Activated CD8-positive, alpha-beta memory T cell treated with anti-CD3 and anti-CD28 coated beads for 48 hours (primary cell): ENCODE measurements at regions not wholly inside any gene's neighbourhood (a gene's known extent, or its start where the extent isn't known, plus 50 kb on each side); places are given as distances from the start of the nearest gene placed in this dataset.

Source experiments
- DNase-seq, 3 experiments: peaks; one replicate each; pipeline ENCODE4 v3.0.0-alpha.2; 2020; ENCODE audit warnings: low read depth in 2 of 3, low spot score in 2 of 3

- DNase-seq: no peak
Measured at GRCh38 chr1:218633238-218633988, 288.3 kb downstream of the TGFB2 start.

DNA sequence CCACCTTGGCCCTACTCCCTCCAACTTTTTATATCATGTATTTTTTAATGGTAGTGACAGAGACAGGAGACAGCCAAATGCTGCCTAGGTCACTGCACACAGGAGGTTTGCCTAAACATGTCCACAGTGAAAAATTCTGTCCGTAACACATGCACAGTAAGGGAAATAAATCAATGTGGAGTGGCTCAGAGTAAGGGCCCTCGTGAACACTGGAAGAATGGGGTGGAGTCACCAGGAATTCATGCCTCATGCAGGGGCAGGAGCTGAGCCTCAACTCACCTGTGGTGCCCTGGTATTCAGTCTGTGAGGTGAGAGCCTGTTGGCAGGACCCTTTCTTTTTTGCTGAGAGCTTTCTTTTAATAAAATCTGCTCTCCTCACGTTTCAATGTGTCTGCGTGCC is 289.1 kb downstream of the TGFB2 start:
- no peak for DNase-seq

DNA sequence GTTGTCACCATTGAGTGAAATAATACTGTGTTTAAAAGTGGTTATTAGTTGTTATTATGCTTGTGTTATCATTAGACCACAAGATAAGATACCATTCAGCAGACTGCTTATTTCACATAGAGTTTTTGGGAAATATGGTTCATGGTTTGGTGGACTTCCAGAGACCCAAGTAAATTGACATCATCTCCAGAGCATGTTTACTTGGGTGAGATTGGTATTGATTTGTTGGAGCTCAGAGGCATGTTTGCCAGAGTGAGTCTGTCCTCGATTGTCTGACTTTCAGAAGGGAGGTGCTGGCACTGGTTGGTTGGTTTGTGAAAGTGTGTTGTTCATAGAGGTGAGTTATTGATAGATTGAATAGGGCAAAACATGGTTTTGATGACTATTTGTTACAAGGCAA is 291.4 kb downstream of the TGFB2 start:
- no peak for DNase-seq

- DNase-seq: no peak
Measured at GRCh38 chr1:218640173-218640572, 295.0 kb downstream of the TGFB2 start.

DNA sequence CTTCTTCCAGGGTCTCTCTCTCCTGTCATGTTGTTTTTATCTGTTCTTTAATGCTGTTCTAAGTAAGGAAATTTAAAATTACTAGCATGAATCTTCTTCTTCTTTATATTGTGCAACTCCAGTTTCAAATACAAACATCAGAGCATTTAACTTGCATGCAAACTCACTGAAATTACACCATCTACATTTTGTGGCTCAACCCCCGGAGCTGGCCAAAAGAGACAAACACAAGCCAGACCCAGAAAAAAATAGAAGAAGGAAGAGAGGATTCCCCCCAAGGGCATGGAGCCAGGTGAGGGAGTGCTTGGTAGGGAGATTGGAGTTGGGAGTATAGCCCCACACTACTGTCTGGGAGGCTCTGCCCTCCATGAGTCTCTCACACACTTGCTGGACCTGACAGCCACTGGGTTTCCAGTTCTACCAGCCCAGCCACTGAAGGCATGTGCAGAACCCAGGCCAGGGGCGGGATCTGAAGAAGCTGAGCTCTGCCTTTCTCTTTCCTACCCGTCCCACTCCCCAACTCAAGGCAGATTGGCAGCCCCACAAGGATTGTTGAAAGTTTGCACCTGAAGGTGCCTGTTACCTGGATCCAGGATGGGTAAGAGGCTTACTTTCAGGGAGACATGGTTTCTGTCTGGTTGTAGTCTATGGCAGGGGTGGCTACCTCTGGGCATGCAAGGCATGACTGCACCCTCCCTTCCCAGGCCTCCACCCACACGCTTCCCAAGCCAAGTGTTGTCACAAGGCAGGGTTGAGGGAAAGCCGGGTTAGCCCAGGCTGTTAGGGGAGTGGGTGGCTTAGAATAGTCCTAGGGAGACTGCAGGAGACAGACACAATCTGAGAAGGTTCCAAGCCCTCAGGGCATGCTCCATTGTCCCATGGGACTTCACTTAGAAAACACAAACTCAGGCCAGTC is 297.2 kb downstream of the TGFB2 start:
- no peak for DNase-seq

DNA sequence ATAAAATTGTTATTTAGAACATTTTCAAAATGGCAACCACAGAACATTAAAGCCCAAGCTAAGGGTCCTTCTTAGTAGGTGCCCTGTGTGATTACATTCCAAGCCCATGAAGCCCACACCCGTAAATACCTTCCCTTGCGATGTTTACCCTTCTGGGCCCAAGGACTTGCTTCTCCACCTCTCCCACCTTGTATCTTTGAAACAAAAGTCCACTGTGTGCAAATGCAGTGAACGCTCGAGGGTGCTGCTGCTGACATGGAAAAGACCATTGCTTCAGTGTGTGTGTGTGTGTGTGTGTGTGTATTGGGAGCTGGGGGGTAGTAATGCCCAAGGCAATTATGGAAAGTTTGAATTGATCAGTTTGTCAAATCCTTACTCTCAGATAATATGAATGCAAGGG is 298.1 kb downstream of the TGFB2 start:
- no peak for DNase-seq

- no peak for DNase-seq
Measured at GRCh38 chr1:218643926-218644325, 298.8 kb downstream of the TGFB2 start.

DNA sequence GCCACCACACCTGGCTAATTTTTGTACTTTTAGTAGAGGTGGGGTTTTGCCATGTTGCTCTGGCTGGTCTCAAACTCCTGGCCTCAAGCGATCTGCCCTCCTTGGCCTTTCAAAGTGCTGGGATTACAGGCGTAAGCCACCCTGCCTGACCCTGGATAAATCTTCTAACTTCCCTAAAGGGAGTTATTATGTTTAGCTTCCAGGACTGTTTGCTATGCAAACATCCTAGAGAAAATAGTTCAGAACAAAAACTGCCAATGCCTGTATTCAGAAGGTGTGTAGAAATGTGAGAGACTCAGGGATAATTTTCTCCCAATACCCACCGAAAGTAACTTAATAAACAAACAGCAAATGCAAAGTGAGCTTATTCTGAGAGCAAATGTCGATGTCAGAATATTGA is 301.2 kb downstream of the TGFB2 start:
- no peak for DNase-seq

DNA sequence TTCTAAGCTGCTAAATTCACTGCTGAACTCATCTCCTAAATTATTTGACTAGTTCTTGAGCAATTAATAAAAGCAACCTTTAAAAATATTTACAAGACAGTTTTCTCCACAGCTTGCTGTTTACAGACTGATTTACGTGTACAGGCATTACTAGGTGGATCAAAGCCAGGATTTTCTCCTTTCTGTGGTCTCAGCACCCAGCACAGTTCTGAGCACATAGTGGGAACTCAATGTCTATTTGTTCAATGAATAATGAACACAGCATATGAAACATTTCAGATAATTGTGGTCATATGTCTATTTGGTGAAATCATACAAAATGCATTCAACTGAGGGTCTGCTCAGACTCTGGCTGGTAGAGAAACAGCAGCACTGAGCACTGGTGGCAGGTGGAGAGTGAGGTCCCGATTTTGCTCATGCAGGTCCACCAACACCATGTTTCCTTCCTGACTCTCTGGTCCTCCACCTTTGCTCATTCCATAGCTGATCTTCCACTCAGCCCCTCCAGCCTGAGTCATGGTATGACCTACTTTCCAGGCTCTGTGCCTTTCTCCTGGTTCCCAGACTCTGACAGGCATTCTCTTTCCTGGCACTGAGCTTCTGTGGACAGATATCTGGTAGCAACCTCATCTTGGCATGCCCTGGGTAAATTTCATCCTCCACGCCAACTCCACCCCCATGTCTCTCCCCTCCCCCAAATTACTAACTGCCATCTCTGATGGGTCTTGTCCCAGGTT is 311.3 kb downstream of the TGFB2 start:
- no peak for DNase-seq

- no peak for DNase-seq
Measured at GRCh38 chr1:218658269-218658668, 313.1 kb downstream of the TGFB2 start.

GRCh38 chr1:218658899-218659298 is 313.8 kb downstream of the TGFB2 start:
- no peak for DNase-seq

DNA sequence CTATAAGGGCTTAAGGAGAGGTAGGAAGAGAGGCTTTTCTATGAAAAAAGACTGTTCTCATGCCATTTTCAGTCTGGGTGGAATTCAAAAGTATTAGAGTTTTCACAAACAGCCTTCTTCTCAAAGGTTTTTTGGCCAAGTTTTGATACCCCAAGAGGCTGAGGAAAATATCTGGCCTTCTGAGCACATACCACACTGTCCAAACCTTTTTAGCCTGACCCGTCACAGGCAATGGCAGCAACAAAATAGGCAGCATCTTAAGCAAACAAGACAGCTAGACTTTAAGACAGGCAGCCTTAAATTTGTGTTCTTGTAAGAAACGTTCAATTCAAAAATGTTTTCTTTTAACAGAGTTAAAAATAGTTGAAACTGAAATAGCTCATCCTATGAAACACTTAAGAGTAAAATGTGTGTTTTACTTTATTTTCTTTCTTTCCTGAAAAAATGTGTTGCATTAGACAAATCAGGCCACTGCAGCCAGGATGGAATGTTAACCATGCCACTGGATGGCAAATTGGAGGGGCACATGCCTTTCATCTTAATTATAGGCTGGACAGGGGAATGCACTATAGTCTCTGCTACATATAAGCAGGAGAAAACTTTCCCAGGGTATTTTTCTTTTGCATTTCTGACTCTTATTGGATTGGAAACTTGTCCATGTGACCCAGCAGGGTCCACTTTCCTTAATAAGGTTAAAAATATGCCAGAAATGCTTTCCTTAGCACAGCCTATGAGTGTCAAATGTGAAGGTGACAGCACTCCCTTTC is 315.0 kb downstream of the TGFB2 start:
- no peak for DNase-seq

DNA sequence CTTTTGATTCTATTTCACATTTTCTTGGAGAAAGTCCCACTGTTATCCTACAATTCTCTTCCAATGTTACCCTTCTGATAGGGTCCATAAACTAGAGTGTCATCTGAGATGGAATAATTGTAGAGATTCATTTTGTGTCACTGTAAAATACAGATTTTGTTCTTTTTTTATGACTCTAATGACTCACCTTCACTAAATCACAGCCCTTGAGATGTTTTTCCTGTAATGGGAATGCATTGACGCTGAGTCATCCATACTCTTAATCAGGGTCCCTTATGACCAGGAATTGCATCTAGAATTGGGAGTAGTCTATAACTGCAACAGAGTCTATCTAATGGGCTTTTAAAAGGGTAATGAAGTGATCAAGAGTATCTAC is 315.5 kb downstream of the TGFB2 start:
- DNase-seq: no peak

DNA sequence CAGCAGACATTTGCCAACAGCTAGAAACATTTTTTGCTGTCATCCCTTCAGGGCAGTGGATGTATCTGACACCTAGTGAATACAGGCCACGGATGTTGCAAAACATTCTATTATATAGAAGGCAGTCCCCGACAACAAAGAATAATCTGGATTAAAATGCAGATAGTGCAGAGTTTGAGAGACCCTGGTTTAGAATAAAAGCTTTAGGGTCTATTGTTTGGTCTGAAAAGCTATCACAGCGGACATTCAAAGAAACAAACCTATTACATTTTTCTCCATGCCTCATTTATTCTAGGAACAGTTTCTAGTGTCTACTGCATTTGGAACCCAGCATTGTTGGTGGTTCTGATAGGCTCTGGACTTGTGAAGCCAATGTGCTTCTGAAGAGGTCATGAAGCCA is 316.3 kb downstream of the TGFB2 start:
- DNase-seq: no peak

DNA sequence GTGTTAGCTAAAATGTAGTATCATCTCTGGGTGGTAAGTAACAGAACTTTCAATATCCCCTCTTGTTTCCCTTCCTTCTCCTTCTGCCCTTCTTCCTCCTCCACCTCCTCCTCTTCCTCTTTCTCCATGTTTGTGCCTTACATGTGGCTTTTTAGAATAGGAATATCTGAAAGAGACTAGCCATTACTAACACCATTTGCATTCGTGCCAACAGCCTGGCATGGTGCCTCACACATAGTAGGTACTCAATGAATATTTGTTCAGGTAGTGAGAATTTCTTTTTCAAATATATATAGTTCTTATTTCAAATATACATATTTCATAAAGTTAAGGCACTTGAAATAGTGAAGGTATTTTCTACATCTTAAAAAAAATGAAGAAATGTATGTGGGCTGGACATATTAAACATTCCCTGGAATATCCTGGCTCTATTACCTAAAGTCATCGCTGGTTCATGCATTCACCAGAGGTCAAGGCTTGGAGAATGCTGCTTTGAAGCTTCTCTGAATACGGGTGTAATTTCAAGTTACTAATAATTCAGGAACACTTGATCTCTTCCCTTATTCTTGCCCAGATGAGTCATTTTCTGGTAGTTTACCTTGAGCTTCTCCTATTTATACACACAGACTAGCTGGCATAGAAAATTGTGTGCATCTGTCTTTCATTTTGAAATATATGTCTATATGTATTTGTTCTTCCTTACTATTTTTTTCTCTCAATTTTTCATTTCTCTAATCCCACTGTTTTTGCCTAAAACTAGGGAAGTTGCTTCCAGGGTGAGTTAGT is 319.4 kb downstream of the TGFB2 start:
- DNase-seq: no peak

DNA sequence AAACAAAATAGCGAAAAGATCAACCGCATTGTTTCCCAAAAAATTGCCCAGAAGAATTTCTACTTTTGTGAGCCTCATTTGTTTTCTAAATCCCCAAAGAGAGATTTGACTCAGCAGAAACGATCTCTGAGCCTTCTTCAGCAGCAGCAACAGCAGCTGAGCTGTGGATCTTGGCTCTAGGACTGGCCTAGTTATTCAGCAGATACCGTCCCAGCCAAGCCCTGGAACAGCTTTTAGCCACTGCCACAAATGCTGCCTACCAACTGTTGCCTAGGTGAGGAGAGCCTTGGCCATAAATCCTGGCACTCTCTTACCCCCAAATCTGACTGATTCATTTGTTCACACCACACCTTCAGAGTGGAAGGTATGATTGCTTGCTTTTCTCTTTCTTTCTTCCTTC is 320.1 kb downstream of the TGFB2 start:
- no peak for DNase-seq

DNA sequence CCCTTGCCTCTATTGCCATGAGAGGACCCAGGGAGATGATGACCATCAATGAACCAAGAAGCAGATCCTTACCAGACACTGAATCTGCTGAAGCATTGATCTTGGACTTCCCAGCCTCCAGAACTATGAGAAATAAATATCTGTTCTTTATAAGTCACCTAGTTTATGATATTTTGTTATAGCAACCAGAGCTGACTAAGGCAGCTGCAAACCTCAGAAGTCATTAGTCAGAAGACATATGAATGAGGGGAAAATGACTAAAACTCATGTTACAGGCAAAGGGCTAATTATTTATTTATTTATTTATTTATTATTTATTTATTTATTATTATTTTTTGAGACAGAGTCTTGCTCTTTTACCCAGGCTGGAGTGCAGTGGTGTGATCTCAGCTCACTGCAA is 321.1 kb downstream of the TGFB2 start:
- DNase-seq: no peak

- no peak for DNase-seq
Measured at GRCh38 chr1:218667781-218668516, 322.8 kb downstream of the TGFB2 start.

DNA sequence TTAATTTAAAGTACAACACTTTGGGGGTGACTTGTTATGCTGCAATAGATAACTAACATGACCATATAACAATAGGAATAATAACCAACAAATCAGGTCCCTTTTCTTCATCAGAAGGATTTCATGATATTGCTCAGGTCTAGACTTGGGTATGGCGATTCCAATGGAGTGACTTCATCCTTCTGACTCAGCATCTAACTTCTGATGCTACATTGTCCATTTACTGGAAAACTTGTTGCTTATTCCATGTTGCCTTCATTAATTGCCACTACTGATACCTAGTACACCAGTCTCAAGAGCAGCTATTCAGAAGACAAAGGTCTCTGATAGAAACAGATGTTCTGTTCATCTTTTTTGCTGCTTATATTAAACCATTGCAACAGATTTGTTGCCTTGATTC is 324.3 kb downstream of the TGFB2 start:
- DNase-seq: no peak

- no peak for DNase-seq
Measured at GRCh38 chr1:218670875-218671274, 325.7 kb downstream of the TGFB2 start.
